ENCODE measurements at regions not wholly inside any gene's neighbourhood (a gene's known extent, or its start where the extent isn't known, plus 50 kb on each side); places are given as distances from the start of the nearest gene placed in this dataset.
"Not testable (repeated sequence)": the region's sequence is repeated elsewhere in the genome, so short reads cannot be mapped to it uniquely, and the experiment has no call there.

- Histone ChIP-seq H3K27ac (no peak overlapping the region), H3K27me3 (no peaks in the 10 kb centered on the region), H3K9me3 (no peaks in the 10 kb centered on the region), H3K36me3 (no peaks in the 10 kb centered on the region), H3K4me1 (peaks cover 15% of the 10 kb centered on the region), H3K4me3 (no peak overlapping the region)
- intact Hi-C loops (cut with DNase I): no loop called here
- TF ChIP-seq POLR2AphosphoS5 (IDR thresholded peaks at IDR 0.05; ENCODE audit: insufficient read depth in 1 of 2, low read depth in 1 of 2) (no peak), POLR2A (IDR thresholded peaks at IDR 0.05) (no peak), CTCF (IDR thresholded peaks at IDR 0.05) (no peak)
- DNase-seq (ENCODE audit: extremely low spot score in 2 of 2): no peak
Observed at GRCh38 chr7:73918926-73919693, 58.2 kb downstream of the TMEM270 start.

- intact Hi-C loops (cut with DNase I): no loop called here
- Histone ChIP-seq H3K9me3 (no peaks in the 10 kb centered on the region), H3K27ac (no peak overlapping the region), H3K4me3 (no peak overlapping the region), H3K36me3 (no peaks in the 10 kb centered on the region), H3K4me1 (peaks cover 15% of the 10 kb centered on the region), H3K27me3 (no peaks in the 10 kb centered on the region)
- no peak for DNase-seq (ENCODE audit: extremely low spot score in 2 of 2)
- no peak for TF ChIP-seq CTCF (IDR thresholded peaks at IDR 0.05)
- TF ChIP-seq POLR2A (IDR thresholded peaks at IDR 0.05): no peak
- no peak for TF ChIP-seq POLR2AphosphoS5 (IDR thresholded peaks at IDR 0.05; ENCODE audit: insufficient read depth in 1 of 2, low read depth in 1 of 2)
Observed at GRCh38 chr7:73919694-73920375, 58.9 kb downstream of the TMEM270 start.

DNA sequence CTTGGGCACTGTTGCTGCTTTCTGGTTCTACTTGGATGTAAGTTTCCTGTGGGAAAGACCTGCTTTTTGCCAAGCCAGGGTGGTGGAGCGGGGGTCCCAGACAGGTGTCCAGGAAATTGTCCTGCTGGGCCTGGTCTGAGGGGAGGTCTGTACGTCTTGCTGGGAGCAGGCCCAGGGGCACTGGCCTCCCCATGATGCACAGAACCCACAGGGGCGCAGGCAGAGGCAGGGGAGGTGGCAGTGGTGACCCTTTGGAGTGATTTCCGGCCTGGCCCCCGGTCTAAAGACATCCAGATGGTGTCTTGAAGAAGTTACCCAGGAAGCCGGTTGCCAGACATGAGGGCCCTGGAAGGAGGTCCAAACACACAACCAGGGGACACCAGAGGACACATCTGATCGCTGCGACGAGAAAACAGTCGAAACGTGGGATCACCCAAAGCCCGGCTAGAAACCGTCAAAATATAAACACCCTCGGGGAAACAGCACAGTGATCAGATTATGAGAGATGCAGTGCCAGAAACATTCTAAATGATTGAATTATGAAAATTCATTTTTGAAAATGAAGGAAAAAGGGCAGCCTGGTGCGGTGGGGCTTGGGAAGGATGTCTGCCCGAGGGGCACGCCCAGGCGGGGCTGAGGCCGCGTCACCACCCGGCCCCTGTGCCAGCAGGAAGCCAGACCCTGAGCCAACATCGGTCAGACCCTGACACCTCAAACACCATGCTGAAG lies 59.6 kb downstream of the TMEM270 start:
- no peak overlapping the region for H3K27ac ChIP-seq
- intact Hi-C loops (cut with DNase I): no loop called here
- H3K36me3 ChIP-seq: no peaks in the 10 kb centered on the region
- no peaks in the 10 kb centered on the region for H3K9me3 ChIP-seq
- H3K4me3 ChIP-seq: no peak overlapping the region
- TF ChIP-seq POLR2A (IDR thresholded peaks at IDR 0.05) (no peak), POLR2AphosphoS5 (IDR thresholded peaks at IDR 0.05; ENCODE audit: insufficient read depth in 1 of 2, low read depth in 1 of 2) (no peak), CTCF (IDR thresholded peaks at IDR 0.05) (no peak)
- H3K4me1 ChIP-seq: peaks cover 15% of the 10 kb centered on the region
- no peak for DNase-seq (ENCODE audit: extremely low spot score in 2 of 2)
- no peaks in the 10 kb centered on the region for H3K27me3 ChIP-seq

DNA sequence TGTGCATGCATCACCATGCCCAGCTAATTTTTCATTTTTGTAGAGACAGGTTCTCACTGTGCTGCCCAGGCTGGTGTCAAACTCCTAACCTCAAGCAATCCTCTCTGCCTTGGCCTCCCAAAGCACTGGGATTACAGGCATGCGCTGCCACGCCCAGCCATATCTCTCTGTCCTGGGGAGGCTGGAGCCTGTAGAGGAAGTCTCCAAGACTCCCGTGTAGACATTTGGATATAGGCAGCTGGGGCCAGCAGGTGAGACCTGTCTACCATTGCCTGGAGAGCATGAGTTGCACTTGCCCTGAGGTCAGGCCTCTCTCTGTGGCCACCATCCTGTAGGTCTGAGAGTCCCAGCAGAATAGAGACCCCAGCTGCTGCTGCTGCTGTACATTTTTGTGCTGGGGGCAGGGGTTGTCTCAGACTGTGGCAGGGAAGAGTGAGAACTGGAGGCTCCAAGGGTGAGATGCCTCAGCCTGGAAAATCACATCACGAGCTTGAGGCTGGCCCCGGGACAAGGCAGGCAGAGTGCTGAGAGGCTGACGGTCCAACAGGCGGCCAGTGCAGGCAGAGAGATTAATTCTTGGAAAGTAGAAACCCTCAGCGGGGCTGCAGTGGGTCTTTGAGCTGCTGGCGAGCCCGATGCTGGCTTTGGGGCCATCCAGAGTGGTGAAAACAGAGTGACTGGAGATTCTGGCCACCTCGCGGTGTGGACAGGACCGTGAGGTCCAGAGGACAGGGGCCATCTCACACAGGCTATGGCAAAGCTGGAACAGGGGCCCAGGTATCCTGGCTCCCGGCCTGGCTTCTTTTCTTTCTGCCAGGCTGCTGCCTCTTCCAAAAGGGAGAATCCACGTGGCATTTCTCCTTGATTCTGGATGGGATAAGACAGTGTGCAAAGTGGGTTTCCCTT lies 60.9 kb downstream of the TMEM270 start:
- TF ChIP-seq CTCF (IDR thresholded peaks at IDR 0.05) (no peak), POLR2A (IDR thresholded peaks at IDR 0.05) (no peak), POLR2AphosphoS5 (IDR thresholded peaks at IDR 0.05; ENCODE audit: insufficient read depth in 1 of 2, low read depth in 1 of 2) (no peak)
- intact Hi-C loops (cut with DNase I): no loop called here
- H3K4me1 ChIP-seq: peaks cover 13% of the 10 kb centered on the region
- H3K27me3 ChIP-seq: no peaks in the 10 kb centered on the region
- no peaks in the 10 kb centered on the region for H3K9me3 ChIP-seq
- H3K4me3 ChIP-seq: no peak overlapping the region
- peaks cover 0 to 3% of the 10 kb centered on the region in 2 donors for H3K36me3 ChIP-seq
- H3K27ac ChIP-seq: no peak overlapping the region
- DNase-seq (ENCODE audit: extremely low spot score in 2 of 2): no peak

DNA sequence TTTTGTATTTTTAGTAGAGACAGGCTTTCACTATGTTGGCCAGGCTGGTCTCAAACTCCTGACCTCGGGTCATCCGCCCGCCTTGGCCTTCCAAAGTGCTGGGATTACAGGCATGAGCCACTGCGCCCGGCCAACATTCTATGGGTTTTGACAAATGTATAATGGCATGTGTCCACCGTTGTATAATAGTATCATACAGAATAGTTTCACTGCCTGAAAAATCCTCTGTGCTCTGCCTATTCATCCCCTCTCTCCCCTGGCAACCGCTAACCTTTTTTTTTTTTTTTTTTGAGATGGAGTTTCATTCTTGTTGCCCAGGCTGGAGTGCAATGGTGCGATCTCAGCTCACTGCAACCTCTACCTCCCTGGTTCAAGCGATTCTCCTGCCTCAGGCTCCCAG lies 67.7 kb downstream of the TMEM270 start:
- intact Hi-C loops (cut with DNase I); H3K9me3 ChIP-seq; H3K27me3 ChIP-seq; H3K27ac ChIP-seq; H3K4me1 ChIP-seq; H3K36me3 ChIP-seq; DNase-seq (ENCODE audit: extremely low spot score in 2 of 2); H3K4me3 ChIP-seq: not testable (repeated sequence)

Data from vagina (tissue), 2 donors.